Neuronal stem cell (in vitro differentiated cells): ENCODE measurements at regions not wholly inside any gene's neighbourhood (a gene's known extent, or its start where the extent isn't known, plus 50 kb on each side); places are given as distances from the start of the nearest gene placed in this dataset.
A peak's percentile ranks its signal among the peaks of the same experiment; 100 is the strongest.

Experiments used
- DNase-seq: peaks from one replicate; pipeline ENCODE4 v3.0.0-alpha.2; 2013; ENCODE audit warnings: low spot score
- H2AFZ ChIP-seq: one replicate; pipeline ENCODE4 v1.6.1; 2013; ENCODE audit warnings: mild to moderate bottlenecking, low read length, inconsistent platforms
- H2AK5ac ChIP-seq: 2 replicates; pipeline ENCODE4 v1.6.1; 2013; ENCODE audit warnings: low read depth, mild to moderate bottlenecking, inconsistent platforms, low read length, moderate library complexity, mixed read lengths
- H2BK120ac ChIP-seq: 2 replicates; pipeline ENCODE4 v1.6.1; 2013; ENCODE audit warnings: low read depth, mild to moderate bottlenecking, inconsistent platforms, low read length, moderate library complexity, mixed read lengths
- H2BK12ac ChIP-seq: one replicate; pipeline ENCODE4 v1.6.1; 2013; ENCODE audit warnings: low read length, inconsistent platforms
- H2BK15ac ChIP-seq: 2 replicates; pipeline ENCODE4 v1.6.1; 2013; ENCODE audit warnings: mild to moderate bottlenecking, low read length, inconsistent platforms, mixed read lengths
- H2BK5ac ChIP-seq: one replicate; pipeline ENCODE4 v1.6.1; 2013; ENCODE audit warnings: inconsistent platforms, mild to moderate bottlenecking, low read length, moderate library complexity
- H3K14ac ChIP-seq: one replicate; pipeline ENCODE4 v1.6.1; 2013; ENCODE audit warnings: low read length, inconsistent platforms
- H3K18ac ChIP-seq: 2 replicates; pipeline ENCODE4 v1.6.1; 2013; ENCODE audit warnings: low read length, inconsistent platforms
- H3K23ac ChIP-seq: 2 replicates; pipeline ENCODE4 v1.6.1; 2013; ENCODE audit warnings: low read depth, mild to moderate bottlenecking, mixed read lengths, low read length, inconsistent platforms; ENCODE audit not compliant: poor library complexity
- H3K27ac ChIP-seq: replicated peaks from 3 replicates; pipeline ENCODE4 v1.5.1; 2013; ENCODE audit warnings: low read length, inconsistent platforms
- H3K27me3 ChIP-seq, 3 experiments: 2 replicates each; pipeline ENCODE4 v1.6.1; 2013; ENCODE audit warnings: low read length in 3 of 3, mild to moderate bottlenecking in 2 of 3, inconsistent platforms in 1 of 3, low read depth in 1 of 3, mixed read lengths in 1 of 3, moderate library complexity in 1 of 3; ENCODE audit not compliant: control insufficient read depth in 3 of 3, insufficient read depth in 3 of 3
- H3K36me3 ChIP-seq, 2 donors: replicated peaks in 1 of 2; 2 replicates each; pipeline ENCODE4 v1.6.1; 2013; ENCODE audit warnings: low read length in 2 of 2; ENCODE audit not compliant: control insufficient read depth in 2 of 2, insufficient read depth in 2 of 2
- H3K4ac ChIP-seq: 2 replicates; pipeline ENCODE4 v1.6.1; 2013; ENCODE audit warnings: inconsistent platforms, mild to moderate bottlenecking, low read length, moderate library complexity
- H3K4me1 ChIP-seq, 2 donors: 1 replicate in 1 of 2; 2 replicates in 1 of 2; pipeline ENCODE4 v1.6.1; 2013; ENCODE audit warnings: low read length in 2 of 2, low read depth in 1 of 2; ENCODE audit not compliant: control insufficient read depth in 2 of 2, insufficient read depth in 1 of 2
- H3K4me2 ChIP-seq: one replicate; pipeline ENCODE4 v1.6.1; 2013; ENCODE audit warnings: mild to moderate bottlenecking, low read length, inconsistent platforms; ENCODE audit not compliant: insufficient read depth, poor library complexity, severe bottlenecking
- H3K4me3 ChIP-seq, 2 donors: 2 replicates each; pipeline ENCODE4 v1.5.1; 2013; ENCODE audit warnings: low read length in 2 of 2, mild to moderate bottlenecking in 2 of 2, inconsistent platforms in 1 of 2, moderate library complexity in 1 of 2
- H3K79me1 ChIP-seq: one replicate; pipeline ENCODE4 v1.6.1; 2013; ENCODE audit warnings: low read depth, mild to moderate bottlenecking, inconsistent platforms, low read length, moderate library complexity
- H3K9ac ChIP-seq: one replicate; pipeline ENCODE4 v1.6.1; 2013; ENCODE audit warnings: mild to moderate bottlenecking, low read depth, low read length, inconsistent platforms; ENCODE audit not compliant: poor library complexity
- H3K9me3 ChIP-seq, 2 donors: replicated peaks in 1 of 2; 2 replicates each; pipeline versions ENCODE3 to v1.6.1; 2013; ENCODE audit warnings: low read length in 2 of 2, mild to moderate bottlenecking in 2 of 2, inconsistent platforms in 1 of 2, low read depth in 1 of 2, mixed read lengths in 1 of 2, moderate library complexity in 1 of 2; ENCODE audit not compliant: control insufficient read depth in 2 of 2, insufficient read depth in 1 of 2
- H4K8ac ChIP-seq: one replicate; pipeline ENCODE4 v1.6.1; 2013; ENCODE audit warnings: low read depth, mild to moderate bottlenecking, inconsistent platforms, low read length, moderate library complexity
- H4K91ac ChIP-seq: one replicate; pipeline ENCODE4 v1.6.1; 2013; ENCODE audit warnings: low read length, low read depth, mild to moderate bottlenecking, inconsistent platforms; ENCODE audit not compliant: poor library complexity
- WGBS, 2 donors: extraction: QIAGEN DNeasy Blood & Tissue Kit; methylation state at CpG; one replicate each; pipeline ENCODE4 v1.1.7; 2013; ENCODE audit warnings: missing lambda C conversion rate in 2 of 2, mixed read lengths in 1 of 2; ENCODE audit not compliant: insufficient read length in 2 of 2, insufficient replicate concordance in 1 of 2; ENCODE audit errors: extremely low coverage in 2 of 2; 5-methylcytosine and 5-hydroxymethylcytosine counted together

GRCh38 chr2:193847130-193847529 lies 1652.4 kb upstream of the TMEFF2 start:
- Histone ChIP-seq H3K27me3 (no peaks in the 10 kb centered on the region), H3K14ac (no peak overlapping the region), H3K23ac (no peak overlapping the region), H3K18ac (no peak overlapping the region), H2BK15ac (no peak overlapping the region), H3K79me1 (no peaks in the 10 kb centered on the region), H2AFZ (no peak overlapping the region), H3K27ac (no peak overlapping the region), H3K9ac (no peak overlapping the region), H2BK5ac (no peak overlapping the region), H3K9me3 (no peaks in the 10 kb centered on the region), H3K4ac (no peak overlapping the region), H3K4me2 (no peak overlapping the region), H2BK120ac (no peak overlapping the region), H2AK5ac (no peak overlapping the region), H4K91ac (no peak overlapping the region), H3K4me3 (no peak overlapping the region), H3K4me1 (no peaks in the 10 kb centered on the region), H3K36me3 (no peaks in the 10 kb centered on the region), H4K8ac (no peak overlapping the region), H2BK12ac (no peak overlapping the region)
- no peak for DNase-seq
- no CpG with 5 or more reads among the region's 3 CpGs for WGBS, 2 donors

- no peaks in the 10 kb centered on the region for H3K4me1 ChIP-seq
- no peak overlapping the region for H3K4me2 ChIP-seq
- WGBS, 2 donors, result no CpG with 5 or more reads among the region's 1 CpG
- no peak overlapping the region for H3K4ac ChIP-seq
- no peaks in the 10 kb centered on the region for H3K27me3 ChIP-seq
- H3K36me3 ChIP-seq, result no peaks in the 10 kb centered on the region
- H3K14ac ChIP-seq, result no peak overlapping the region
- H3K4me3 ChIP-seq, result no peak overlapping the region
- H3K18ac ChIP-seq, result no peak overlapping the region
- H2BK15ac ChIP-seq, result no peak overlapping the region
- H2BK5ac ChIP-seq, result no peak overlapping the region
- no peak overlapping the region for H4K8ac ChIP-seq
- H2AFZ ChIP-seq, result no peak overlapping the region
- H3K9me3 ChIP-seq, result no peaks in the 10 kb centered on the region
- H2BK120ac ChIP-seq, result no peak overlapping the region
- no peak overlapping the region for H3K9ac ChIP-seq
- no peaks in the 10 kb centered on the region for H3K79me1 ChIP-seq
- no peak overlapping the region for H2AK5ac ChIP-seq
- no peak overlapping the region for H2BK12ac ChIP-seq
- H4K91ac ChIP-seq, result no peak overlapping the region
- no peak overlapping the region for H3K27ac ChIP-seq
- H3K23ac ChIP-seq, result no peak overlapping the region
- DNase-seq, result no peak
Observed at GRCh38 chr2:193845604-193846003, 1650.9 kb upstream of the TMEFF2 start.

- H2BK15ac ChIP-seq, result no peak overlapping the region
- no peak overlapping the region for H2AFZ ChIP-seq
- no peak overlapping the region for H3K18ac ChIP-seq
- no peak overlapping the region for H4K91ac ChIP-seq
- no peak overlapping the region for H3K14ac ChIP-seq
- no peak for DNase-seq
- no peak overlapping the region for H2BK5ac ChIP-seq
- no peak overlapping the region for H3K4me3 ChIP-seq
- WGBS, 2 donors, result no CpG with 5 or more reads among the region's 3 CpGs
- H2BK12ac ChIP-seq, result no peak overlapping the region
- no peak overlapping the region for H4K8ac ChIP-seq
- no peak overlapping the region for H3K4me2 ChIP-seq
- H2AK5ac ChIP-seq, result no peak overlapping the region
- H3K27ac ChIP-seq, result no peak overlapping the region
- H3K9ac ChIP-seq, result no peak overlapping the region
- no peaks in the 10 kb centered on the region for H3K4me1 ChIP-seq
- H3K4ac ChIP-seq, result no peak overlapping the region
- no peak overlapping the region for H3K23ac ChIP-seq
- H3K9me3 ChIP-seq, result no peaks in the 10 kb centered on the region
- no peaks in the 10 kb centered on the region for H3K79me1 ChIP-seq
- no peaks in the 10 kb centered on the region for H3K36me3 ChIP-seq
- no peak overlapping the region for H2BK120ac ChIP-seq
- no peaks in the 10 kb centered on the region for H3K27me3 ChIP-seq
Observed at GRCh38 chr2:193843675-193844074, 1648.9 kb upstream of the TMEFF2 start.

- Histone ChIP-seq H3K9ac (no peak overlapping the region), H2BK12ac (no peak overlapping the region), H3K14ac (no peak overlapping the region), H3K27me3 (no peaks in the 10 kb centered on the region), H3K4me1 (no peaks in the 10 kb centered on the region), H3K18ac (no peak overlapping the region), H2BK120ac (no peak overlapping the region), H2BK15ac (no peak overlapping the region), H4K91ac (no peak overlapping the region), H2AK5ac (no peak overlapping the region), H3K36me3 (no peaks in the 10 kb centered on the region), H3K23ac (no peak overlapping the region), H2AFZ (peak overlapping the region; percentile 28), H3K9me3 (no peaks in the 10 kb centered on the region), H3K4me2 (no peak overlapping the region), H3K79me1 (no peaks in the 10 kb centered on the region), H3K4me3 (no peak overlapping the region), H3K4ac (no peak overlapping the region), H3K27ac (no peak overlapping the region), H4K8ac (no peak overlapping the region), H2BK5ac (no peak overlapping the region)
- no peak for DNase-seq
- WGBS, 2 donors, result no CpG with 5 or more reads among the region's 3 CpGs
Observed at GRCh38 chr2:193841384-193842150, 1646.8 kb upstream of the TMEFF2 start.
